GM21515 (cell line): ENCODE measurements at regions not wholly inside any gene's neighbourhood (a gene's known extent, or its start where the extent isn't known, plus 50 kb on each side); places are given as distances from the start of the nearest gene placed in this dataset.
"Not testable (repeated sequence)": the region's sequence is repeated elsewhere in the genome, so short reads cannot be mapped to it uniquely, and the experiment has no call there.

ENCODE experiments used
- ATAC-seq: cut with Tn5 transposase; IDR thresholded peaks from one replicate; pipeline ENCODE4 v1.9.1; 2021; ENCODE audit not compliant: unreplicated experiment

GRCh38 chr10:78207216-78207615 lies 173.6 kb downstream of the RPS24 start:
- ATAC-seq, result no peak

DNA sequence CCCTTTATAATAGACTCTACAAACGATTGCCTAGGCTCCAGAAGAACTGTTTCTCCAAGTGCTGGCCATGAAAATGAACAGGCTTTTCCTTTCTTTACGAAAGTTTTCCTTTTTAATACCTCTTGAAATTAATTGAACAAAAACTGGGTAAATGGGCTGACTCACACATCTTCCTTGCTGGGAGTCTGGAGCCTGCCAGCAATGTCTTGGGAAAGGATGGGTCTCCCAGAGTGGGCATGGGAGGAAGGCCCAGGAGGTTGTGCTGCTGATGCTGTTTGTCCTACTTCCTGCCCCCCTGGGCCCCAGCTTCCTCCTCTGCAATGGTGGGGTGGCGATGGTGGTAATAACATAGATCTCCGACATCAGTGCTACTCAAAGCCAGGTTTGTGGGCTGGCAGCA lies 174.1 kb downstream of the RPS24 start:
- ATAC-seq, result no peak

- no peak for ATAC-seq
Measured at GRCh38 chr10:78209970-78210369, 176.3 kb downstream of the RPS24 start.

DNA sequence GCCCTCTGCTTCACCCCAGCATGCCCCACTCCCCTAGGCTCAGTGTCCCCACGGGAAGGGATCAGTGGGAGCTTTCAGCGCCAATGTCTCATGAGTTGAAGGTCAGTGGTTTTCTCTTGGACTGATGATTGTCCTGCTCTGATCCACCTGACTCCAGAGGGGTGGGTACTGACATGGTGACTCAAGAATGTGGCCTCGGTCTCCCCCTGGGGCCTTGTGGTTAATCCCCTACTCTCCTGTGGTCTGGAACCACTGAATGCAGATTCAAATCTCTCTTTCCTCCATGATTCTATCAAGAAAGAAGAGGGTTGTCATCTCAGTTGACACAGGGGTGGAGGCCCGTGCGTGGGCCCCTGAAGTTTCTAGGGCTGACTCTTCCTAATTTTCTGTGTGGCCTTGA lies 176.9 kb downstream of the RPS24 start:
- ATAC-seq, result no peak

DNA sequence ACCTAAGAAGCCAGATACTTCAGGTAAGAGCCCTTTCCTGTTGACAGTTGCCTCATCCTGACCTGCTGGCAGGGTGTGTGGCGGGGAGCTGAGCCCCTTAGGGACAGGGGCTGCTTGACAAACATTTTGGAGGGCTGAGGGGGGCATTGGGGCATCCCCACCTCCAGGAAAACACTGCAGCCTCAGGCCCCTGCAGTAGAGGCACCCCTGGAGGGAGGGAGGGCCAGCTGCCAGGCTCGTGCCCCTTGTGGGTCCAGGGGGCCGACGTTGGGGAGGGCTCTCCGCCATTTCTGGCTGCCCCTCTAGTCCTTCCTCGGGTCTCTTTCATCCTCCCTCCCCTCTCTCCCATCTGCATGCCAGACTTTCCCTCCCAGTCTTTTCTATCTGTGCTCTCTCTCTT lies 177.3 kb downstream of the RPS24 start:
- ATAC-seq, result no peak

DNA sequence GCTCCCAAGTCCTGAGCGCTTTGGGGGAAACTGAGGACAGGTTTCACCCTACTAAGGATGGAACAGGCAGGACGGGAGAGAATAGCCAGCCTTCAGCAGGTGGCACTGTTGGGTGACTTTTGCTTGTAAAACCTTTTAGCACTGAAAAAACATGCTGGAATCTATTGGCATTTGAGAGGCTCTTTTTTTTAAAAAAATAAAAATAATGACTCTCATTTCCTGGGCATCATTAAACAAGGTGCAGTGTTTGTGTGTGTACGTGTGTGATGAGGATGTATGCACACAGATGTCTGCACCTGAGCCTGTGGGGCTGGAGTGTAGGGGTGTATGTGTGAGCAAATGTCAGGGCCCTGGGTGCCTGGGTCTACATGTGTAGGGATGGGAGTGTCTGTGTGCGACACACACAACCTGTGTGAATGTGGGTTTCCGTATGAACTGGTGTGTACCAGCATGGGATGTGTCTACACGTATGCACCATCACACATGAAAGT lies 177.9 kb downstream of the RPS24 start:
- ATAC-seq, result no peak

DNA sequence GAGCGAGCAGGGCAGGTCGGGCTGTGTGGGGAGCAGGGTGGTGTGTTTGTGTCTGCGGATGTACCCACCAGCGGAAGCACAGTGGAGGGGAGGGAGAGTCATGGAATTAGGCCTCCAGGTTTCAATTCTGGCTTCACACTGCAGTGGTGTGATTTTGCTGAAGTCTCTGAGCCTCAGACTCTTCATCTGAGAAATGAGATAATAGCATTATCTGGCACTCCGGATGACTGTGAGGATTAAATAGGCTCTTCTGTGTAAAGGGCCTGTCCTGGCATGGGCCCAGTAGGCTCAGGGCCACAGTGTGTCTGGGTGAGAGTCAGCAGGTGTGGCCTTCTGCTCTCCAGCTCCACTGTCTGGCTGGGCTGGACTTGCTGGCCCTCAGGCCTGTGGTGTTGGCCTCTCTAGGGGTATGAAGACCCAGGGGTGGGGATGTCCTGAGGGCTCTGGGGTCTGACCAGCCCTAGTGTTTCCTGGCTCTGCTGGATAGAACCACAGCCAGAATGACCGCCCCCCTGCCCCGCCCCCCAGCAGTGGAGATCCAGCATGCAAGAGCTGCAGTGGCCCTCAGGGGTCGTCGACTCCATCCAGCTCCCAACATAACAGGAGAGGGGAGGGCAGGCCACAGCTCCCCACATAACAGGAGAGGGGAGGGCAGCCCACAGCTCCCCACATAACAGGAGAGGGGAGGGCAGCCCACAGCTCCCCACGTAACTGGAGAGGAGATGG lies 178.6 kb downstream of the RPS24 start:
- ATAC-seq, result no peak

GRCh38 chr10:78212786-78213175 lies 179.1 kb downstream of the RPS24 start:
- ATAC-seq, result no peak

GRCh38 chr10:78214955-78215354 lies 181.3 kb downstream of the RPS24 start:
- no peak for ATAC-seq

DNA sequence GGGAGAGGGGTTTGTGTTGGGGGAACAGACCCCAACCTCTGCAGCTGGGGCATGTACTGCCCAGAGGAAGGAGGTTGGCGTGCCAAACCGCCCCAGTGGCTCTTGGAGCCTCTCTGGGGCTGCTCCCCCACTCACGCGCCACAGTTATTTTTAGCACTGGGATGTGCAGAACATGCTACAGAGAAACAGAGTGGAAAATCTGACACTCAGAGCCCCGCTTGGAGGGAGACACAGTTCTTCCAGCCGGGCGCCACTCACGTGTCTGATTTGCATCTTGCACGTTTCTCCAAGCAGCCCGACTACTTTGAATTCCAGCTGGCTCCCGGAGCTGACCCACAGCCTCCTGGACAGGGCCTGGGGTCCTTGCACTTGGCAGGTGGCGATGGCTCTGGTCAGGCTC lies 182.0 kb downstream of the RPS24 start:
- ATAC-seq, result no peak

GRCh38 chr10:78217336-78217735 lies 183.7 kb downstream of the RPS24 start:
- ATAC-seq, result no peak

DNA sequence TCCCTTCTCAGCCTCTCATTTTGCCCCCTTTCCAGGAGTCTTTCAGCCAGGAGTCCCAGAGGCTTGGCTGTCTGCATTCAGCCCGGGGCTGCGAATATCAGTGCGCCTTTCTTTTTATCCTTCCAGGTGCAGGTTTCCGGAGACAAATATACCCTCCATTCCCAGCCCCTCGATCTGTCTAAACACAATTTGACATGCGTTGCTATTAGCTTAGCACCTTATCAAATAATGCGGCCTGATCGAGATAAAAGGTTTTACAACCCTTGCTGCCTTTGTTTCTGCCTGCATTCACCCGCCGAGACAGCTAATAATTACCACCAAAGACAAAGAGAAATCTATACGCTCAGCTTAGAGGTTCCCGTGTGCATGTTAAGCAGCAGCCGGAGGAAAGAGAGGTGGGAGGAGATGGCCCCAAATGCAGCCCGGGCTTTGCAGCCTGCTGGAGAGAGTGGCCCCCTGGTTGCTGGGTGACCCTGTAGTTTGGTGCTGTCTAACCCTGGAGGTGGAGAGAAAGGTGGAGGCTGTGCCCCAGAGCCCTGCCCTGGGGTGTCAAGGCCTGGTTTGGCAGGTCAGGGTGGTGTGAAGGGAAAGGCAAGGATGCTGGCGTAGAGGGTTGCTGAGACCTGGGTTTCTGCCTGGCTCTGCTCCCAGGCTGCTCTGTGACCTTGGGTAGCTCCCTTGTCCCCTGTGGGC lies 185.3 kb downstream of the RPS24 start:
- no peak for ATAC-seq

DNA sequence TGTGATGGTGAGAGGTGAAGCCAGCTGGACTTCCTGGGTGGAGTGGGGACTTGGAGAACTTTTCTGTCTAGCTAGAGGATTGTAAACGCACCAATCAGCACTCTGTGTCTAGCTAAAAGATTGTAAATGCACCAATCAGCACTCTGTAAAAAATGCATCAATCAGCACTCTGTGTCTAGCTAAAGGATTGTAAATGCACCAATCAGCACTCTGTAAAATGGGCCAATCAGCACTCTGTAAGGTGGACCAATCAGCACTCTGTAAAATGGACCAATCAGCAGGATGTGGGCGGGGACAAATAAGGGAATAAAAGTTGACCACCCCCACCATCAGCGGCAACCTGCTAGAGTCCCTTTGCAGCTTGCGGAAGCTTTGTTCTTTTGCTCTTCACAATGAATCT lies 185.9 kb downstream of the RPS24 start:
- not testable (repeated sequence) for ATAC-seq

DNA sequence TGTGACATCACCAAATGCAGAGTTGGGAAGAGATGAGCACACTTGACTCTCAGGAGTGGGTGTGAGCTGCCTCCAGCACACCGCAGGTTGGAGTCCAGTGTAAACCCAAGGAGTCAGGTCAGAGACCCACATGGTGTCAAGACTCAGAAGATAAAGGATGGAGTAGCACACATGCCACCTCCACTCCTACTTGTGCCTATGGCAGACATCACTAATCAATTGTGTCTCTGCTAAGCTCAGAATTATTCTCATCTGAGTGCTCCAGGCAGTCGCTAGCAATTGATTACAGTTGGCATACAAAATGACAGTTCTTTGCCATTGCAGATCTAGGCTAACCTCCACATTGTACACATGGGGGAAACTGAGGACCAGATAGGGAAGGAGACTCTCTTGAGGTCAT lies 187.1 kb downstream of the RPS24 start:
- ATAC-seq, result no peak

DNA sequence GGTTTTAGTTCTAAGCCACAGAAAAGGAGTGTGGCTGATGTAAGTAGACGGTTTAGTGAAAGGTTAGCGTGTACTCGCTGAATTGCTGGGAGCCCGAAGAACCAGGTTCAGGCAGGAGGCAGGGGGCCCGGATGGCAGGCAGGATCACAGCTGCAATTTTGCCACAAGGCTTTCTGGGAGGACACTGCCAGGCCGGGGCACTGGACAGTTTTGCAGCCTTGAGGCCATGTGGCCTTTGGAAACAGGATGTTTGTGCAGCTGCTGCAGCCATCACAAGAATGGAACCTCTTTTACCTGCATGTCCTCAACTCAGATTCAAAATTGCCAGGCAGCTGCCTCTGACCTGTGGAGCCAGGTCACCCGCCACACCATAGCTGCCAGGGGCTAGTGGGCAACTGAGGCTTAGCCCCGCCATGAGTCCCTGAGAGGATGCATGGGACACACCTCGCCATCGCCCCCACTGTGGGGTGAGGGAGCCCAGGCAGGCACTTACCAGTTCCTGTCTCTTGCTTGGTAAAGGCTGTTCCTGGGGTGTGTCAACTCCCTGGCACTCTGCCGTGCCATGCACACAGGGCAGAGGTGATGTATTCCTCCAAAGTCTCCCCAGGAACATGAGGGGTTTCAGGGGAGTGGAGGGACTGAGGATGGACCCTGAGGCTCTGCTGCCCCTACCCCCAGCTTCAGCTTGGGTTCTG lies 188.6 kb downstream of the RPS24 start:
- no peak for ATAC-seq

DNA sequence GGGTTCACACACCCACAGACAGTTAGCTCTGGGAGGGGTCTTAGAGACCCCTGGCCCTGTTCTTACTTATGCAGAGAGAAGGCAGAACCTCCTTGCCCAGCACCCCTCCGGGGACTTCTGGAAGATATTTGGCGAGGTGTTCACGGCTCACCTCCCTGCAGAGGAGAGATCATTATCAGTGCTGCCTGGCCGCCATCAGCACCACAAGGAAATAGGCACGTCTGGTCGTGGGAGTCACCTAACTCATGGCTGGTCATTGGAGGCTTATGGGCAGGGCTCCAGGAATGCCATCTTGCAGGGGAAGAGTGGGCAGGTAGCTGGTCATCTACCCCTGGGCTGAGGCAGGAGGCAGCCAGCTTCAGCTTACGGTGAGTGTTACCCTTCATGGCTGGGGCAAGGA lies 189.4 kb downstream of the RPS24 start:
- ATAC-seq, result no peak

DNA sequence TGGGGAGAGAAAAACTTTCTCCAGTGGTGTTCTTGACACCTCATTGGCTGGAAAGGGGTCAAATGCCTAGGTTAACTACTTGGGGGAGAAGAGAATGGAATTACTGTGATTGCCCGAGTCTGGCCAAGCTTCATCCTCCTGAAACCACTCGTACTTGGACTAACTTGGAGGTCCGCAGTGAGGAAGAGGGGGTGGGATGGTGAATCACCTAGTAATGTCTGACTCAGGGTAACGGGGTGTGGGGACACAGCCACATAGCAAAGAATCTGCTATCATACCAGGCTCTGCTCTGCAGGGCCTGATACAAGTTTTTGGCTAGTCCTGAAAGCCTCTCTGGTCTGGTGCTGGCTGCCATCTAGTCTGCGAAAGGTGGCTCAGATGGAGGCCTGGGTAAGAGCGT lies 190.9 kb downstream of the RPS24 start:
- no peak for ATAC-seq

- ATAC-seq, result no peak
Measured at GRCh38 chr10:78225594-78225993, 191.9 kb downstream of the RPS24 start.

DNA sequence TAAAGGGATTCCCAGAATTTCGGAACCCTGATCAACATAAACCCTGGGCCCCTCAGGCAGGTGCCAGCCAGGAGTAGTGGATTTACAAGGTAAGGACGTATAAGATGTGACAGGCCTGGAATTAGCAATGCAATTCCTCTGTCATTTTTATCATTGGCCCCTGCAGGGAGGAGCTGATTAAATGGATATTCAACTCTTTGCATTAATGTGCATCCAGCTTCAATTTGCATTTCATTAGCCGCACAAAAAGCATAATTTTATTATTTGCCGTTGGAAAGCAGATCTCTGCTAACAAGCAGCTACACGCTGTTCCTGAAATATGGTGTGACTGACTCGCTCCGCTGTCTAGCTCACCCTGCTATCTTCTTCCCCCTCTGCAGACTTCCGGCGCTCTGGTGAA lies 195.8 kb downstream of the RPS24 start:
- no peak for ATAC-seq

DNA sequence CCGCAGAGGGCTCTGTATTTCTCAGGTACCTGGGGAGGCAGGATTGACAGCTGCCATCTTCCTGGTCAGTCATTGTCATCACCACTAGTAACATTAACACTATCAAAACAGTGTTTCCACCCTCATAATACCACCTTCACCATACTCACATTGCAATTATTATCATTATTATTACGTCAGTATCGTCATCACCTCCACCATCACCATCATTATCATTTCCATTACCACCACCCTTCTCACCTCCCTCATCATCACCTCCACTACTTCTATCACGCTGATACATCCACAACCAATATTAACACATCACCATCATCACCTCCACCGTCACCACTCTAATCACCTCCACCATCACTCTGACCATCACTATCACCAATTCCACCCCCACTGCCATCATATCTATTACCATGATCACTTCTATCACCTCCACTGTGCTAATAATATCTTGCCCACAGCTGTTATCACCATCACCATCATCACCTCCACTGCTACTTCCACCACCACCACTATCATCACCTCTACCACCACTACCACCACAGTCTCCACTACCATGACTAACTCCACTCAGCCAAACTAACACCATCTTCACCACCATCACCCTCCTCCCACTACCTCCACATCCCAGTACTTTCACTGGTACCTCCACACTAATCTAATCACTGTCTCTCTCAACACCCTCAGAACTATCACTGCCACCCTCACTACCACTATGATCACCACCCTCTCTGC lies 196.4 kb downstream of the RPS24 start:
- no peak for ATAC-seq

- no peak for ATAC-seq
Measured at GRCh38 chr10:78231327-78231726, 197.7 kb downstream of the RPS24 start.
